ENCODE measurements at regions not wholly inside any gene's neighbourhood (a gene's known extent, or its start where the extent isn't known, plus 50 kb on each side); places are given as distances from the start of the nearest gene placed in this dataset.

DNA sequence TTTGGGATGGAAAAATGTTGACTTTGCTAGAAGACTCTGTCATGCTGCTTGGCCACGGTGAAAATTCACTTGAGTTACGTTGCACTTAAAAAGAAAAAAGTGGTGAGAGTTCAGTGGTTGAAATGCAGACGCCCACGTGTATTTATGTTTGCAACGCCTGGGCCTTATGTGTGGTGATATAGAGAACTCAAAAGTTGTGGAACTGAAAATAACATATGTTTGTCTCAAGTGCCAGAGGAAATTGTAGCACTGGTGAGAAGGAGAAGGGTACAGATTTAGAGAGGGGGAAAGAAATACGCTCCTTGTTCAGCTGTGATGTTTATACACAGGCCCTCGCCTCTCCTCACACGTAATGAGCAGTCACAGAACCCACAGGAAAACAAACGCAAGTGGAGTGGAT, 73.6 kb downstream of the EMX2 start:
- TF ChIP-seq CTCF (IDR thresholded peaks at IDR 0.05; ENCODE audit: extremely low read depth in 1 of 2, insufficient read depth in 1 of 2, low read depth in 1 of 2, low read length in 2 of 2) (no peak), EZH2 (IDR thresholded peaks at IDR 0.05; ENCODE audit: borderline replicate concordance, low read depth, low read length, severe bottlenecking) (no peak), POLR2A (IDR thresholded peaks at IDR 0.05; ENCODE audit: low read depth, low read length) (no peak), POLR2AphosphoS5 (IDR thresholded peaks at IDR 0.05; ENCODE audit: insufficient read depth, low read depth, low read length) (no peak), JUN (IDR thresholded peaks at IDR 0.05; ENCODE audit: borderline replicate concordance, insufficient read depth, insufficient read length, low read depth) (no peak)
- TF ChIP-seq, protein P1, sequence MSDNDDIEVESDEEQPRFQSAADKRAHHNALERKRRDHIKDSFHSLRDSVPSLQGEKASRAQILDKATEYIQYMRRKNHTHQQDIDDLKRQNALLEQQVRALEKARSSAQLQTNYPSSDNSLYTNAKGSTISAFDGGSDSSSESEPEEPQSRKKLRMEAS (IDR thresholded peaks at IDR 0.05; ENCODE audit: insufficient read depth, insufficient read length), result no peak

Data from endothelial cell of umbilical vein (primary cell).